Cardiac muscle cell (in vitro differentiated cells and primary cell): ENCODE measurements at regions not wholly inside any gene's neighbourhood (a gene's known extent, or its start where the extent isn't known, plus 50 kb on each side); places are given as distances from the start of the nearest gene placed in this dataset.

Experiments
- DNase-seq, 2 donors: peaks; one replicate each; pipeline versions ENCODE4 v3.0.0 to v3.0.0-alpha.2; 2010 to 2017; ENCODE audit warnings: low read depth in 1 of 2, low spot score in 1 of 2
- H3K27ac ChIP-seq: fragments of 200-600 bp; sonication (generic); 2 replicates; pipeline ENCODE4 v1.5.1; 2016
- H3K27me3 ChIP-seq: fragments of 200-600 bp; sonication (generic); 2 replicates; pipeline ENCODE4 v1.6.0; 2016; ENCODE audit warnings: control low read depth
- H3K36me3 ChIP-seq: fragments of 200-600 bp; sonication (generic); 2 replicates; pipeline ENCODE4 v1.5.1; 2016; ENCODE audit warnings: control low read depth
- H3K4me1 ChIP-seq: fragments of 200-600 bp; sonication (generic); 2 replicates; pipeline ENCODE4 v1.8.1; 2017; ENCODE audit warnings: low read depth, mild to moderate bottlenecking, mixed run types
- H3K4me3 ChIP-seq: fragments of 200-600 bp; sonication (generic); 2 replicates; pipeline ENCODE4 v1.5.1; 2016; ENCODE audit warnings: mild to moderate bottlenecking
- H3K9me3 ChIP-seq: fragments of 200-600 bp; sonication (generic); 2 replicates; pipeline ENCODE4 v1.5.1; 2017; ENCODE audit warnings: low read depth, mild to moderate bottlenecking, control low read depth
- TF ChIP-seq, protein P1 (sequence below): IDR thresholded peaks from 2 replicates; pipeline ENCODE4 v1.5.1; 2012; ENCODE audit warnings: low read depth, mild to moderate bottlenecking, low read length

GRCh38 chr2:6512589-6512988 is 353.1 kb downstream of the CMPK2 start:
- H3K36me3 ChIP-seq = no peaks in the 10 kb centered on the region
- no peak overlapping the region for H3K27ac ChIP-seq
- H3K4me1 ChIP-seq = peaks cover 5% of the 10 kb centered on the region
- no peak overlapping the region for H3K4me3 ChIP-seq
- no peaks in the 10 kb centered on the region for H3K27me3 ChIP-seq
- no peaks in the 10 kb centered on the region for H3K9me3 ChIP-seq
- TF ChIP-seq, protein P1, sequence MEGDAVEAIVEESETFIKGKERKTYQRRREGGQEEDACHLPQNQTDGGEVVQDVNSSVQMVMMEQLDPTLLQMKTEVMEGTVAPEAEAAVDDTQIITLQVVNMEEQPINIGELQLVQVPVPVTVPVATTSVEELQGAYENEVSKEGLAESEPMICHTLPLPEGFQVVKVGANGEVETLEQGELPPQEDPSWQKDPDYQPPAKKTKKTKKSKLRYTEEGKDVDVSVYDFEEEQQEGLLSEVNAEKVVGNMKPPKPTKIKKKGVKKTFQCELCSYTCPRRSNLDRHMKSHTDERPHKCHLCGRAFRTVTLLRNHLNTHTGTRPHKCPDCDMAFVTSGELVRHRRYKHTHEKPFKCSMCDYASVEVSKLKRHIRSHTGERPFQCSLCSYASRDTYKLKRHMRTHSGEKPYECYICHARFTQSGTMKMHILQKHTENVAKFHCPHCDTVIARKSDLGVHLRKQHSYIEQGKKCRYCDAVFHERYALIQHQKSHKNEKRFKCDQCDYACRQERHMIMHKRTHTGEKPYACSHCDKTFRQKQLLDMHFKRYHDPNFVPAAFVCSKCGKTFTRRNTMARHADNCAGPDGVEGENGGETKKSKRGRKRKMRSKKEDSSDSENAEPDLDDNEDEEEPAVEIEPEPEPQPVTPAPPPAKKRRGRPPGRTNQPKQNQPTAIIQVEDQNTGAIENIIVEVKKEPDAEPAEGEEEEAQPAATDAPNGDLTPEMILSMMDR = no peak
- no peak for DNase-seq

DNA sequence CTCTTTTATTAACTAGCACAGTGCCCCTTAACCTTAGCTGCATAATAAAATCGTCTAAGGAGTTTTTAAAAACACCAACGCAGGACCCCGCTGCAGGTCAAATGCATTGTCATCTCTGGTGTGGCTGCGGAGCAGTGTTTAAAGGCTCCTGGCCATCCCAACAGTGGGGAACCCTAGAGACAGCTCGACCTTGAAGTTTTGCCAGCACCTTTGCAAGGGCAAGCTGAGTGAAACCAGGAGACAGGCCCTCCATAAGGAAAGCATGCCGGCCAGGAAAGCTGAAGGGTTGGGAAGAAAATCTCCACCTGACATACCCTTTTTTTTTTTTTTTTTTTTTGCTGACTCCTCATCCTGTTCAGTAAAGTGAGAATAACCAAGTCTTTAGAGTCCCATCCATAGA is 349.0 kb downstream of the CMPK2 start:
- Histone ChIP-seq H3K36me3 (no peaks in the 10 kb centered on the region), H3K27ac (no peak overlapping the region), H3K27me3 (no peaks in the 10 kb centered on the region), H3K4me1 (peaks cover 5% of the 10 kb centered on the region), H3K4me3 (no peak overlapping the region), H3K9me3 (no peaks in the 10 kb centered on the region)
- TF ChIP-seq, protein P1 = no peak
- DNase-seq = peak in 1 of 2 donors; percentile 74

DNA sequence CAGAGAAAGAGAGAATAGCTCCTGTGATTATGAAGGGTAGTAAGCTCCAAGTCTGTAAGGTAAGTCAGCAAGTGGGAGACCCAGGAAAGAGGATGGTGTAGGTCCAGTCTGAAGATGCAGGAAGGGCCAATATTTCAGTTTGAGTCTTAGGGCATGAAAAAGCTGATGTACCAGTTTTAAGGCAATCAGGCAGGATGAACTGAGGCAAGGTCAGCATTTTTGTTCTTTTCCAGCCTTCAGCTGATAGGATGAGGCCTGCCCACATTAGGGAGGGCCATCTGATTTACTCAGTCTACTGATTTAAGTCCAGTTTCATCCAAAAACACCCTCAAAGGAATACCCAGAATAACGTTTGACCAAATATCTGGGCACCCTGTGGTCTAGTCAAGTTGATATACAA is 347.3 kb downstream of the CMPK2 start:
- TF ChIP-seq, protein P1 = no peak
- no peaks in the 10 kb centered on the region for H3K36me3 ChIP-seq
- peaks cover 5% of the 10 kb centered on the region for H3K4me1 ChIP-seq
- H3K4me3 ChIP-seq = no peak overlapping the region
- H3K27me3 ChIP-seq = no peaks in the 10 kb centered on the region
- no peak for DNase-seq
- H3K9me3 ChIP-seq = no peaks in the 10 kb centered on the region
- H3K27ac ChIP-seq = no peak overlapping the region

GRCh38 chr2:6523476-6523875 is 342.2 kb downstream of the CMPK2 start:
- TF ChIP-seq, protein P1 = no peak
- DNase-seq = peak in 1 of 2 donors; percentile 12
- Histone ChIP-seq H3K27me3 (no peaks in the 10 kb centered on the region), H3K4me1 (peaks cover 18% of the 10 kb centered on the region), H3K36me3 (no peaks in the 10 kb centered on the region), H3K9me3 (no peaks in the 10 kb centered on the region), H3K27ac (no peak overlapping the region), H3K4me3 (no peak overlapping the region)

GRCh38 chr2:6524691-6525474 is 340.8 kb downstream of the CMPK2 start:
- Histone ChIP-seq H3K36me3 (no peaks in the 10 kb centered on the region), H3K9me3 (no peaks in the 10 kb centered on the region), H3K4me3 (no peak overlapping the region), H3K4me1 (peaks cover 18% of the 10 kb centered on the region), H3K27me3 (no peaks in the 10 kb centered on the region), H3K27ac (no peak overlapping the region)
- DNase-seq = peak in 1 of 2 donors; percentile 11
- TF ChIP-seq, protein P1 = no peak
